Mesendoderm (in vitro differentiated cells): ENCODE measurements at regions not wholly inside any gene's neighbourhood (a gene's known extent, or its start where the extent isn't known, plus 50 kb on each side); places are given as distances from the start of the nearest gene placed in this dataset.
A peak's percentile ranks its signal among the peaks of the same experiment; 100 is the strongest.

Source experiments
- DNase-seq: peaks from one replicate; pipeline ENCODE4 v3.0.0; 2013
- H2AK5ac ChIP-seq: 2 replicates; pipeline ENCODE4 v1.6.1; 2013; ENCODE audit warnings: low read length, inconsistent platforms
- H2BK120ac ChIP-seq: 2 replicates; pipeline ENCODE4 v1.6.1; 2013; ENCODE audit warnings: low read depth, mild to moderate bottlenecking, low read length, moderate library complexity, mixed read lengths
- H2BK15ac ChIP-seq: replicated peaks from 2 replicates; pipeline ENCODE4 v1.6.1; 2013; ENCODE audit warnings: low read depth, mild to moderate bottlenecking, moderate library complexity
- H2BK5ac ChIP-seq: 2 replicates; pipeline ENCODE4 v1.6.1; 2013; ENCODE audit warnings: low read length, inconsistent platforms
- H3K18ac ChIP-seq: 2 replicates; pipeline ENCODE4 v1.6.1; 2013; ENCODE audit warnings: mild to moderate bottlenecking, low read length, mixed read lengths
- H3K23ac ChIP-seq: one replicate; pipeline ENCODE4 v1.6.1; 2013; ENCODE audit warnings: low read length
- H3K27ac ChIP-seq: 2 replicates; pipeline ENCODE4 v1.5.1; 2013; ENCODE audit warnings: low read depth, mild to moderate bottlenecking, inconsistent platforms, low read length, moderate library complexity
- H3K27me3 ChIP-seq: 2 replicates; pipeline ENCODE4 v1.6.1; 2013; ENCODE audit warnings: low read length, control low read depth, mild to moderate bottlenecking, inconsistent platforms; ENCODE audit not compliant: insufficient read depth, poor library complexity
- H3K36me3 ChIP-seq: 2 replicates; pipeline ENCODE4 v1.6.1; 2013; ENCODE audit warnings: low read length, inconsistent platforms; ENCODE audit not compliant: control insufficient read depth, insufficient read depth
- H3K4ac ChIP-seq: one replicate; pipeline ENCODE4 v1.6.1; 2013; ENCODE audit warnings: low read depth, mild to moderate bottlenecking, low read length, moderate library complexity
- H3K4me1 ChIP-seq: 2 replicates; pipeline ENCODE4 v1.6.1; 2013; ENCODE audit warnings: low read depth, low read length, inconsistent platforms; ENCODE audit not compliant: control insufficient read depth
- H3K4me2 ChIP-seq: 2 replicates; pipeline ENCODE4 v1.6.1; 2013; ENCODE audit warnings: low read length
- H3K4me3 ChIP-seq: 2 replicates; pipeline ENCODE4 v1.5.1; 2013; ENCODE audit warnings: mild to moderate bottlenecking, low read length
- H3K56ac ChIP-seq: one replicate; pipeline ENCODE4 v1.6.1; 2013; ENCODE audit warnings: low read length
- H3K79me1 ChIP-seq: 2 replicates; pipeline ENCODE4 v1.6.1; 2013; ENCODE audit warnings: low read length, inconsistent platforms
- H3K79me2 ChIP-seq: 2 replicates; pipeline ENCODE4 v1.6.1; 2013; ENCODE audit warnings: mild to moderate bottlenecking, low read length; ENCODE audit not compliant: control insufficient read depth, insufficient read depth
- H3K9ac ChIP-seq: 2 replicates; pipeline ENCODE4 v1.6.1; 2013; ENCODE audit warnings: low read length, inconsistent platforms
- H4K5ac ChIP-seq: one replicate; pipeline ENCODE4 v1.6.1; 2013; ENCODE audit warnings: low read length
- H4K8ac ChIP-seq: one replicate; pipeline ENCODE4 v1.6.1; 2013; ENCODE audit warnings: low read depth, mild to moderate bottlenecking, control low read depth, low read length, moderate library complexity
- WGBS: extraction: QIAGEN DNeasy Blood & Tissue Kit; methylation state at CpG from one replicate; pipeline ENCODE4 v1.1.7; 2013; ENCODE audit warnings: low lambda C conversion rate, missing lambda C conversion rate; ENCODE audit not compliant: insufficient coverage; ENCODE audit errors: extremely low coverage; 5-methylcytosine and 5-hydroxymethylcytosine counted together

GRCh38 chr6:14305131-14305530, 187.6 kb downstream of the CD83 start:
- Histone ChIP-seq H2AK5ac (peak overlapping the region; percentile 10), H3K4ac (no peak overlapping the region), H3K36me3 (no peaks in the 10 kb centered on the region), H2BK5ac (peak overlapping the region; percentile 74), H2BK15ac (peak overlapping the region; percentile 1), H3K56ac (peak overlapping the region; percentile 30), H3K27ac (no peak overlapping the region), H3K23ac (no peak overlapping the region), H4K5ac (no peak overlapping the region), H3K9ac (no peak overlapping the region), H3K79me1 (no peaks in the 10 kb centered on the region), H4K8ac (no peak overlapping the region), H3K4me2 (no peak overlapping the region), H3K18ac (peak overlapping the region; percentile 2), H2BK120ac (no peak overlapping the region), H3K79me2 (no peaks in the 10 kb centered on the region), H3K27me3 (no peaks in the 10 kb centered on the region), H3K4me3 (no peak overlapping the region), H3K4me1 (peaks cover 5% of the 10 kb centered on the region)
- WGBS = no CpG with 5 or more reads among the region's 5 CpGs
- DNase-seq = no peak

GRCh38 chr6:14305624-14306023, 188.1 kb downstream of the CD83 start:
- Histone ChIP-seq H3K9ac (no peak overlapping the region), H4K5ac (no peak overlapping the region), H4K8ac (no peak overlapping the region), H2AK5ac (no peak overlapping the region), H3K4me1 (peaks cover 5% of the 10 kb centered on the region), H3K56ac (no peak overlapping the region), H3K27me3 (no peaks in the 10 kb centered on the region), H2BK120ac (no peak overlapping the region), H3K18ac (peak overlapping the region; percentile 91), H3K79me2 (no peaks in the 10 kb centered on the region), H2BK15ac (peak overlapping the region; percentile 1), H3K4me3 (no peak overlapping the region), H3K4me2 (no peak overlapping the region), H3K27ac (no peak overlapping the region), H3K23ac (no peak overlapping the region), H3K4ac (no peak overlapping the region), H3K36me3 (no peaks in the 10 kb centered on the region), H3K79me1 (no peaks in the 10 kb centered on the region), H2BK5ac (no peak overlapping the region)
- DNase-seq = no peak
- WGBS = no CpG with 5 or more reads among the region's 2 CpGs

- no peak overlapping the region for H3K23ac ChIP-seq
- no peak overlapping the region for H3K4me3 ChIP-seq
- peaks cover 9% of the 10 kb centered on the region for H3K4me1 ChIP-seq
- no peaks in the 10 kb centered on the region for H3K79me2 ChIP-seq
- no peak overlapping the region for H2BK5ac ChIP-seq
- peak overlapping the region; percentile 86 for H3K4ac ChIP-seq
- 100% methylated on average over 1 of the region's 11 CpGs for WGBS
- H3K9ac ChIP-seq = no peak overlapping the region
- no peak overlapping the region for H3K27ac ChIP-seq
- H2BK15ac ChIP-seq = no peak overlapping the region
- peak overlapping the region; percentile 23 for H2BK120ac ChIP-seq
- H4K8ac ChIP-seq = no peak overlapping the region
- H3K18ac ChIP-seq = peak overlapping the region; percentile 91
- H3K79me1 ChIP-seq = no peaks in the 10 kb centered on the region
- no peak overlapping the region for H3K4me2 ChIP-seq
- H2AK5ac ChIP-seq = no peak overlapping the region
- peak overlapping the region; percentile 19 for H3K56ac ChIP-seq
- H3K27me3 ChIP-seq = no peaks in the 10 kb centered on the region
- H3K36me3 ChIP-seq = no peaks in the 10 kb centered on the region
- no peak for DNase-seq
- no peak overlapping the region for H4K5ac ChIP-seq
Measured at GRCh38 chr6:14306151-14306906, 188.8 kb downstream of the CD83 start.

GRCh38 chr6:14309516-14309915, 191.9 kb downstream of the CD83 start:
- H3K4me3 ChIP-seq = no peak overlapping the region
- H2BK15ac ChIP-seq = no peak overlapping the region
- H3K4me1 ChIP-seq = peaks cover 9% of the 10 kb centered on the region
- no peak overlapping the region for H3K4ac ChIP-seq
- H3K36me3 ChIP-seq = no peaks in the 10 kb centered on the region
- no peaks in the 10 kb centered on the region for H3K79me2 ChIP-seq
- H2AK5ac ChIP-seq = no peak overlapping the region
- WGBS = no CpG with 5 or more reads among the region's 4 CpGs
- H3K18ac ChIP-seq = peak overlapping the region; percentile 43
- DNase-seq = no peak
- no peak overlapping the region for H3K56ac ChIP-seq
- H4K5ac ChIP-seq = no peak overlapping the region
- H3K79me1 ChIP-seq = no peaks in the 10 kb centered on the region
- H2BK120ac ChIP-seq = no peak overlapping the region
- H3K4me2 ChIP-seq = no peak overlapping the region
- no peak overlapping the region for H2BK5ac ChIP-seq
- H3K27ac ChIP-seq = no peak overlapping the region
- H4K8ac ChIP-seq = no peak overlapping the region
- H3K23ac ChIP-seq = no peak overlapping the region
- H3K27me3 ChIP-seq = no peaks in the 10 kb centered on the region
- H3K9ac ChIP-seq = no peak overlapping the region

- Histone ChIP-seq H3K4ac (peak overlapping the region; percentile 79), H4K5ac (no peak overlapping the region), H2BK120ac (no peak overlapping the region), H3K4me3 (no peak overlapping the region), H3K27ac (no peak overlapping the region), H3K56ac (peak overlapping the region; percentile 30), H3K79me2 (no peaks in the 10 kb centered on the region), H3K18ac (peak overlapping the region; percentile 57), H3K9ac (no peak overlapping the region), H3K36me3 (no peaks in the 10 kb centered on the region), H4K8ac (no peak overlapping the region), H3K4me1 (peaks cover 9% of the 10 kb centered on the region), H2AK5ac (peak overlapping the region; percentile 13), H3K23ac (no peak overlapping the region), H3K79me1 (no peaks in the 10 kb centered on the region), H2BK15ac (no peak overlapping the region), H3K4me2 (no peak overlapping the region), H2BK5ac (peak overlapping the region; percentile 41), H3K27me3 (no peaks in the 10 kb centered on the region)
- WGBS = no CpG with 5 or more reads among the region's 7 CpGs
- no peak for DNase-seq
Measured at GRCh38 chr6:14309951-14310445, 192.4 kb downstream of the CD83 start.
